GOT3 (cell line): ENCODE measurements at regions not wholly inside any gene's neighbourhood (a gene's known extent, or its start where the extent isn't known, plus 50 kb on each side); places are given as distances from the start of the nearest gene placed in this dataset.

Experiments
- DNase-seq: peaks from one replicate; lab custom pipeline; 2025; ENCODE audit warnings: mixed read lengths; lab: John Stamatoyannopoulos, UW

DNA sequence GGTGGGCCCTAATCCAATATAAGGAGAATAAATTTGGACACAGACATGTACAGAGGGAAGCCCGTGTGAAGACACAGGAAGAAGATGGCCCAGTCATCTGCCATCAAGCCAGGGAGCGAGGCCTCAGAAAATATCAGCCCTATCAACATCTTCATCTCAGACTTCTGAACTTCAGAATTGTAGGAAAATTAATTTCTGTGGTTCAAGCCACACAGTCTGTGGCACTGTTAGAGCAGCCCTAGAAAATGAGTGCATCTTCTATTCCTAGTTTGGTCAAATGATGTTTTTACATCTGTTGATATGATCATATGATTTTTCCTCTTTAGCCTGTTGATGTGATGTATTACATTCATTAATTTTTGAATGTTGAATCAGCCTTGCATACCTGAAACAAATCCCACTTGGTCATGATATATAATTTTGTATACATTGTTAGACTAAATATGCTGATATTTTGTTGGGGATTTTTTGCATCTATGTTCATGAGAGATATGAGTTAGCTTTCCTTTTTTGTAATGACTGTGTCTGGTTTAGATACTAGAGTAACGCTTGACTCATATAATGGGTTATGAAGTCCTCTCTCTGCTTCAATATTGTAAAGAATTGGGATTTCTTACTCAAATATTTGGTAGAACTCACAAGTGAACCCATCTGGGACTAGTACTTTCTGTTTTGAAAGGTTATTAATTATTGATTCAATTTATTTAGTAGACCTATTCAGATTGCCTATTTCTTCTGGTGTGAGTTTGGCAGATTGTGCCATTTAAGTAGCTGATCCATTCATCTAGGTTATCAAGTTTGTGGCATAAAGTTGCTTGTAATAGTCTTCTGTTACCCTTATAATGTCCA, 451.4 kb downstream of the EIPR1 start:
- DNase-seq, result no peak

GRCh38 chr2:2922156-2922555, 455.5 kb downstream of the EIPR1 start:
- no peak for DNase-seq

DNA sequence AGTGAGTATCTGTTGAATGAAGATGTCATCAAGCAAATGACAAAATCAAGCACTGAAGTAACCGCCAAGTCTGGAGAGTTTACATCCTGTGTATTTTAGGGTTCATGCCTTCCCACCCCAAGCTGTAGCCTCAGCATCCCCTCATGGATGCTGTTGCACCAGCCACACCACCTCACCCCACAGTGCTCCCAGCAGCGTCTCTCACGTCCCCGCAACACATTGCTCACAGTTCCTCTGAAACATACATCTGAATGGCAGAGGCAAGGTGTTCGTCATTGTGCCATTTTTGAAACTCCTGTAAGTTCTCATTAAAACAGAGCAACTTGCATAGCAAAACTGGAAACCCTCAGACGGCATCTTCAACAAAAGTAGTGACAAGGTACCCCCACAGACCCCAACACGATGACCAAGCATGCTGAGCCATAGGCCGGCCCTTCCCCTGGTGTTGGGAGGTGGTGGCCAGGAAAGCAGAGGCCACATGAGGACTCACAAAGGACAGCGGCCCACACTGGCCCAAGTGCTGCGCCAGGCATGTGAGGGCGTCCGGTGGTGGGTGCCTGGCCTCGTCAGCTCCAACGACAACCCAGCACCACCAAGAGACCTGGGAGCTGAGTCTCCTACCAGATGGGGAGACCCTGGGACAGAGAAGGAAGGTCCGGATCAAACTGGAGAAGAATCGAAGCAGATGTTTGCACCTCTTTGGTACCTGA, 456.5 kb downstream of the EIPR1 start:
- no peak for DNase-seq

DNA sequence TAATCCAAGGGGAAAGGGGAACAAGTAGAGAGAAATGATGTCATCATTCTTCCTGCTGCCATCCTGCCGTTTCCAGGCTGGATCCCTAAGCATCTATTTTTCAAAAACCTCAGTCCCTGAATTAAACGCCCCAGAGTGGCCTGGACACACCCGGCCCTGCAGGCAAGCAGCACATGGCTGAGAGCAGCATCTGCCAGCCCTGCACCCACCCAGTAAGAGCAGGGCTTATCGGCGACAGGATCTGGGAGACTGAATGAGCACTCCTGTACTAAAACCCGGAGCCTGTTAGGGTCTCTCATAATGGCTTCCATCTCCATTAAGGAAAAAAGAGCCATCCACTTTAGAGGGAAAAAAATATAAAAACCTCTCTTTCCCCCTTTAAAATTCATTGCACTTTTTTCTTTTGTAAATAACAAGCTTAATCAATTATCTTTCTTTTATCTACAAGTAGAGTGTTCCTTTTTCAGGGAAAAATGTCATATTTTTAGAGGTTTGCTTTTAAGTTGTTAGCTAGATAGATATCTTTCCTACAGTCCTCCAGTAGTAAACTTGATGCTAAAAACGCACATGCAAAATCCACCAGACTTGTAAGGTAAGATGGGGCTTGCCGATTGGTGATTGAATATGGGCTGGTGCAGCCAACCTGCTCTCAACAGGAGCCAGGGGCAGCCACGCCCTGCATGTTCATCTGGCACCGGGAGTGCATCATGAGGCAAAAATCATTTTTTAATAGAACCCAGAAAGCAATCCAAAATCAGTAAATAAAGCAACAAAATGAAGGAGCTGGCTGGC, 457.8 kb downstream of the EIPR1 start:
- no peak for DNase-seq

GRCh38 chr2:2919026-2919425, 458.6 kb downstream of the EIPR1 start:
- no peak for DNase-seq

- DNase-seq, result no peak
These were observed 461.0 kb downstream of the EIPR1 start for GRCh38 chr2:2916621-2917020.

DNA sequence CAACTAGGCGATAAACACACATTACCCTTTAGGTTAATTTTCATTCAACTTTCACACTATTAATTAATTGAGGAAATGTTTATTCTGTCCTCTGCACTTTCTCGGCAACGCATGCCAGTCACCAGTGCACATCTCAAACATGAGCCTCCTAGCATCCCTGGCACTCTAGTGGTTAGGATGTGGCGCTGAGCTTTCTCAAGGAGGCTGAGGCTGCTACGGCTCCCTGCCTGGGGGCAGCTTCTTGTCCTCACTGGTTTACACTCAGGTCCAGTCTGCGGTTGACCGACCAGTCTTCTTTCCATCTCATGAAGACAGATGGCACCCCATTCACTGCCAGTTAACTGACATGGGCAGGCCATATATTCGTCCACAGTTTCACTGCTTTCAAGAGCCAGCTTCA, 463.4 kb downstream of the EIPR1 start:
- DNase-seq, result no peak

- no peak for DNase-seq
These were observed 464.0 kb downstream of the EIPR1 start for GRCh38 chr2:2913601-2914120.

DNA sequence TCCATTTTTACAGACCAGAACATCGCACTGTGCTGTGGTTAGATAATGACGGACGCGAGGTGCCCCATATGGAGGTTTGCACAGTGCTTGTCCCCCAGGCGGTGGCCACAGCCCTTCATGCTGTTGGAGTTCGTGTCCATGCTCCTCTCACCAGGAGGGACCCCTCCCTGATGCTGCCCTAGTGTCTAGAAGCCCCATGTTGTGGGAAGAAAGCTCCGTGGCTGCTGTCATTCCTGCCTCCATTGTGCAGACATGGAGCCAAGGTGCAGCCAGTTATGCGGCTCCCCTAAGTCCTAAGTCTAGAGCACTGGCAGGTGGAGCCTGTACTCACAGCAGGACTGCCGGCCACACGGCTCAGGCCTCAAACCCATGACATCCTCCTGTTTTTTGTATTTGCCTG, 464.9 kb downstream of the EIPR1 start:
- DNase-seq, result no peak

DNA sequence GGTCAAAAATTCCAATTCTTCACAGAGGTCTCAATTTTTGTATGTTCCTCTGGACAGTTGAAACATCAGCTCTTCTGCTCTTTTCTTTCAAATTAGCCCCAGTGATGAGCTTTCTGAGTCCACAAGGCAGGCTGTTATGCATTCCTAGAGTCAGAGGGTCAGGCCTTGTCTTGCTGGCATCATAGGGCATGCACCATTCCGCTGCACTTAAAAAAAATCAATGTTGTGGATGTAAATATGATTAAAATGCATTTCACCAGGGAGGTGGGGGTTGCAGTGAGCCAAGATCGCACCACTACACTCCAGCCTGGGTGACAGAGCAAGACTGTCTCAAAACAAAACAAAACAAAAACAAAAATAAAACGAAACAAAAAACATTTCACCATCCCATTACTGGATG, 465.3 kb downstream of the EIPR1 start:
- no peak for DNase-seq

DNA sequence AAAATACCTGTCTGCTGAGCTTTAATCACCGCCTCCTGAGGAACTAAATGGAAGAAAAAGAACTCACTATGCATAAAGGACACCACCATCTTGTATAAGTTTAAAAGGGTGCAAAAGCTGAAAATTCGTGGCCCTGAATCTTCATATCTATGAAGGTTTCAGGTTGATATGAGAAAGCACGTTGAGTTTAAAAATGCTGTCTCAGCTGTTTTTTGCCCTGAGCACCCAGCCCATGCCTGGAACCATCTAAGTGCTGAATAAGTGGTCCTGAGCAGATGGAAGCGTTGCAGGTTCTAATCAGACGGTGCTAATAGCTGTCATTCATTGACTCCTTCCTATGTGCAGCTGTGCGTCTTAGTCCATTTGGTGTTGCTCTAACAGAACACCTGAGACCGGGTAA, 467.4 kb downstream of the EIPR1 start:
- no peak for DNase-seq

DNA sequence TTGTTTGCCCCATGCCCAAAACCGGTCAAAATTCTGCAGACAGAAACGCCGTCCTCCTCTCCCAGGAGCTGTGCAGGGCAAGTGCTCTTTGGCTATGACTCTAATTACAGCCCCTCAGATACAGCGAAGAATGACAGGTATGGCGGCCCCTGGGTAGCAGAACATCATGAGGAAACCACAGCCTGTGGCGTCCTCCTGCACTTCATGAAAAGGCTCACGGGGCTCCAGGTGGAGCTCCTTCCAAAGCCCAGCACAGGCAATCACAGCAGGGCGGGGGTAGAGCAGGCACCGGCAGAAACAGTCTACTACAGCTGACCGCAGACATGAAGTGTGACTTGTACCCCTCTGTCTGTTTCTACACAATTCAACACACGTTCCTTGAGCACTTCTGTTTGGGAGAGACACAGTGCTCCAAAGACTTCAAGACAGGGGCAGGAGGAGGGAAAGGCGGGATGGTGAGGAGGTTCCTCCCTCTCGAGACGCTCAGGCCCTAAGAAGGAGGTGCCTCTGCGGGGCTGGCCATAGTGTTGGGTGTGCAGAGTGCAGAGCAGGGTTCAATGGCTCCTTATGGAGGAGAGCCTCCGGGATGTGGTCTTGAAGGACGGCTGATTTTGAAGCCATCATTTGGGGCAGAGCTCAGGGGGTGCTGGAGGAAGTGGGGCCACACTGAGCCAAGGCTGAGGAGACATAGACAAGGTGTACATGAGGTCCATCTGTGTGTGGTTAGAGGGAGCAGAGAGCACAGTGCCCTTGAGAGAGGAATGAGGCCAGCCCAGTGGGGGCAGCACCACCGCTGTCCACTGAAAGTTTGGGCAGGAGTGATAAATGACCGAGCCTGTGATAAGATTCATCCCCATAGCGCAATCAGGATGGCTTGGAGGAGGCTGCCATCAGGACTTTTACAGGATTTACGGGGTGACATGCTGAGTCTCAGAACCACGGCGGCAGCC, 468.3 kb downstream of the EIPR1 start:
- DNase-seq, result no peak

DNA sequence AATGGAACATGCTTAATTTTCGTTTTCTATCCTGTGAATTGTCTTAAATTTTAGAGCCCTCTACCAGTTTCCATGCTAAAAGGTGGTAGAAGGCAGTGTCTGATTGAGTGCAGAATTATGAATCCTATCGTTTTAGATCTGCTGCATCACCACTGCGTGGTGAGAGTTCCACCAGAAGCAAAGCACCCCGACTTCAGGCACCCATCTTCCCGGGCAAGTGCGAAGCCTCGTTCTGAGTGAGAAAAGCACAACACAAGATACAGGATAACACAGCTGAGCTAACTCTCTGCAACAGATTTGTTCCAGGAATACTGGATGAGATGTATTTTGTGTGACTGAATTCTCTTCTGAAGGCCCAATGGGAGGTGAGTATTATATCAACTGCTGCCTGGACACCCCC, 471.5 kb downstream of the EIPR1 start:
- no peak for DNase-seq

GRCh38 chr2:2904721-2905350, 472.8 kb downstream of the EIPR1 start:
- no peak for DNase-seq

GRCh38 chr2:2902547-2903281, 474.9 kb downstream of the EIPR1 start:
- no peak for DNase-seq

DNA sequence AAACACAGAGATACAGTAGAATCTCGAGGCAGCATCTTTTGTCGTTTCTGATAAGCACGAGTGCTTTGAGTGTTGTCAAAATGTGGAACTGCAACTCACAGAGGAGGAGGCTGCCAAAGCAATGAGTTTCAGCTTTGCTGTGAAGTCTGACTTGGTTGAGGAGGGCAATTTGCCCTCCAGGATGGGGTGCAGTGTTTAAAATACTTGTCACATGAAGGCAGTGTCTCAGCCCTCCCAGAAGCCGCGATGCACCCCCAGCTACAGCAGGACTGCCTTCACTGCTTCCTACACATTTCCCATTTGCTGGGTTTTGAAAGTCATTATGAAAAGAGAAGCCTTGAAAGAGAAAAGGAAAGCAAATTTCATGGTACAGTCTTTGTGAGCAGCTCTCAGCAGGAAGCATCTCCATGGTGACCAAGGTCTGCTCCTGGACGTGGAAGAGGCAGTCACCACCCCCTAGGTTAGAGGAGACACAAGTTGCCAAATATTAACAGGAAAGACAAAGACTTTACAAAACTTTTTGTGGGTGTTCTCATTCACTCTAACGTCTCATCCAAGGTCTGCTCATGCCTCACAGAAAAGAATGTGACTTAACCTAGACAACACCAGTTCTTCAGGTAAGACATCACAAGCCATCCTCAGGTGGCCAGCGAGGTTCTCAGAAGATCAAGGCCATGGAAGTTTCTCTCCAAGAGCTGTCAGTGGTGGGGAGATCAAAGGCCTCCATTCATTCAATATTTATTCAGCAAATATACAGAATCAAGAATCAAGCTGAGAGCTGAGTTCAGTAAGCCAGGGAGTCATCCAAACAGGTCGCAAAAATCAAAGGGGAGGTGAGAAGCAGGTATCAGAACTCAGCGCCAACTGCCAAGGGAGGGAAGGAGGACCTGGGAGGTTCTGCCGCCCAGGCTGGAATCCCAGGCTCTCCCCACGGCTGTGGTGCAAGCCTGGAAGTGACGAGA, 476.0 kb downstream of the EIPR1 start:
- no peak for DNase-seq

DNA sequence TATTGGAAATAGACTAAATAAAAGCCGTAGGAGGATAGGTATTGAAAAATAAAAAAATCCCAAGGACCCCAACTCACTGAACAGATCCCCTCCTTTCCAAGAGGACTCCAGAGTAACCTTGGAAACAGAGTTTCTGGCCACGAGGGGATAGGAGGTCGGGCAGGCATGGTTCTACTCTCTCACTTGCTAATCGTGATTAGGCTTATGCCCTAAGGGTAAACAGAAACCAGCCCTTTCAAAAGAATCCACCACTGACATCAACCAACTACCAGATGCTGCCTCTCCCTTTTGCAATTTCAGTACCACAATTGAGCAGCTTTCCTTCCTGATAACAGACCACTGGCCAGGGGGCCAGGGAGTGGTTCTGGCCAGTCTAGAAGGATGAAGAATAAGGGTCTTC, 477.8 kb downstream of the EIPR1 start:
- DNase-seq, result no peak

GRCh38 chr2:2898744-2899143, 478.9 kb downstream of the EIPR1 start:
- DNase-seq, result no peak

DNA sequence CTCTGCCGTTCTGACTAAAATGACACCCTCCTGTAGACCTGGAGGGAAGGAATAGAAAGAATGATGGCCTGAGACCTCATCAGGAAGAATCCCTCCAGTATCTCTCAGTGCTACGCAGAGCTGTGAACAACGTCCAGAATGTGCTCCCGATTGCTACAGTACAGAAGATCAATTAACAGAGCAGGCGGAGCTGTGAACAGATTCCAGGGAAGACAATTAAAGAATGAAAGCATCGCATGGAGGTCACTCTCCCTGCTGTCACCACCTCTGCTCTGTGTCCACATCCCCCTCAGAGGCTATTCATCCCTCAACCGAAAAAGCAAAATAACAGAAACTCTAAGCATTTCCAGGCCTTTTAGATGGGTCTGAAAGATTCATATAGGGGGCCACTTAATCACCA, 481.0 kb downstream of the EIPR1 start:
- no peak for DNase-seq
